ENCODE measurements at regions not wholly inside any gene's neighbourhood (a gene's known extent, or its start where the extent isn't known, plus 50 kb on each side); places are given as distances from the start of the nearest gene placed in this dataset.

GRCh38 chr1:185492089-185492825, 175.2 kb upstream of the IVNS1ABP start:
- H4K20me1 ChIP-seq (ENCODE audit: control insufficient read depth, insufficient read depth, low read depth, low read length), result no peaks in the 10 kb centered on the region
- no peaks in the 10 kb centered on the region for H3F3A ChIP-seq (ENCODE audit: control insufficient read depth, insufficient read depth)
- no peak overlapping the region for H3K4me2 ChIP-seq (ENCODE audit: low read length)
- H3K9me3 ChIP-seq (ENCODE audit: control insufficient read depth, insufficient read depth, low read length), result no peaks in the 10 kb centered on the region
- H3K36me3 ChIP-seq (ENCODE audit: control insufficient read depth, low read length), result no peaks in the 10 kb centered on the region
- TF ChIP-seq EZH2phosphoT487 (IDR thresholded peaks at IDR 0.05; ENCODE audit: borderline replicate concordance, low read length) (no peak), CTCF (IDR thresholded peaks at IDR 0.05; ENCODE audit: low read depth, low read length, poor library complexity, severe bottlenecking) (no peak)
- no peaks in the 10 kb centered on the region for H3K79me2 ChIP-seq (ENCODE audit: control insufficient read depth, low read length)
- H3K27me3 ChIP-seq (ENCODE audit: control insufficient read depth, low read length), result no peaks in the 10 kb centered on the region
- H3K9me2 ChIP-seq (replicated peaks; ENCODE audit: control insufficient read depth, low read length), result no peaks in the 10 kb centered on the region
- no peak overlapping the region for H3K4me3 ChIP-seq (ENCODE audit: low read length)
- H3K27ac ChIP-seq (ENCODE audit: low read depth, low read length), result no peak overlapping the region
- H3K4me1 ChIP-seq (ENCODE audit: control insufficient read depth, low read length), result no peaks in the 10 kb centered on the region

GRCh38 chr1:185491604-185492003, 174.6 kb upstream of the IVNS1ABP start:
- H3F3A ChIP-seq (ENCODE audit: control insufficient read depth, insufficient read depth), result no peaks in the 10 kb centered on the region
- no peaks in the 10 kb centered on the region for H3K36me3 ChIP-seq (ENCODE audit: control insufficient read depth, low read length)
- no peaks in the 10 kb centered on the region for H4K20me1 ChIP-seq (ENCODE audit: control insufficient read depth, insufficient read depth, low read depth, low read length)
- H3K27ac ChIP-seq (ENCODE audit: low read depth, low read length), result no peak overlapping the region
- no peaks in the 10 kb centered on the region for H3K9me3 ChIP-seq (ENCODE audit: control insufficient read depth, insufficient read depth, low read length)
- no peak overlapping the region for H3K4me2 ChIP-seq (ENCODE audit: low read length)
- no peak overlapping the region for H3K4me3 ChIP-seq (ENCODE audit: low read length)
- H3K4me1 ChIP-seq (ENCODE audit: control insufficient read depth, low read length), result no peaks in the 10 kb centered on the region
- TF ChIP-seq EZH2phosphoT487 (IDR thresholded peaks at IDR 0.05; ENCODE audit: borderline replicate concordance, low read length) (no peak), CTCF (IDR thresholded peaks at IDR 0.05; ENCODE audit: low read depth, low read length, poor library complexity, severe bottlenecking) (no peak)
- H3K79me2 ChIP-seq (ENCODE audit: control insufficient read depth, low read length), result no peaks in the 10 kb centered on the region
- no peaks in the 10 kb centered on the region for H3K9me2 ChIP-seq (replicated peaks; ENCODE audit: control insufficient read depth, low read length)
- H3K27me3 ChIP-seq (ENCODE audit: control insufficient read depth, low read length), result no peaks in the 10 kb centered on the region

- Histone ChIP-seq H3K4me1 (ENCODE audit: control insufficient read depth, low read length) (no peaks in the 10 kb centered on the region), H4K20me1 (ENCODE audit: control insufficient read depth, insufficient read depth, low read depth, low read length) (no peaks in the 10 kb centered on the region), H3K9me3 (ENCODE audit: control insufficient read depth, insufficient read depth, low read length) (no peaks in the 10 kb centered on the region), H3K36me3 (ENCODE audit: control insufficient read depth, low read length) (no peaks in the 10 kb centered on the region), H3K4me2 (ENCODE audit: low read length) (no peak overlapping the region), H3K27me3 (ENCODE audit: control insufficient read depth, low read length) (no peaks in the 10 kb centered on the region), H3K79me2 (ENCODE audit: control insufficient read depth, low read length) (no peaks in the 10 kb centered on the region), H3K9me2 (replicated peaks; ENCODE audit: control insufficient read depth, low read length) (no peaks in the 10 kb centered on the region), H3K27ac (ENCODE audit: low read depth, low read length) (no peak overlapping the region), H3K4me3 (ENCODE audit: low read length) (no peak overlapping the region), H3F3A (ENCODE audit: control insufficient read depth, insufficient read depth) (no peaks in the 10 kb centered on the region)
- TF ChIP-seq CTCF (IDR thresholded peaks at IDR 0.05; ENCODE audit: low read depth, low read length, poor library complexity, severe bottlenecking), result no peak
- no peak for TF ChIP-seq EZH2phosphoT487 (IDR thresholded peaks at IDR 0.05; ENCODE audit: borderline replicate concordance, low read length)
Observed at GRCh38 chr1:185490924-185491323, 173.9 kb upstream of the IVNS1ABP start.
